OCI-LY1 (cell line): ENCODE measurements at regions not wholly inside any gene's neighbourhood (a gene's known extent, or its start where the extent isn't known, plus 50 kb on each side); places are given as distances from the start of the nearest gene placed in this dataset.

Experiments used
- CTCF ChIP-seq: fragments of 200-600 bp; sonication (generic), shearing (Covaris generic); IDR thresholded peaks from 2 replicates; pipeline ENCODE4 v1.5.1; 2017; ENCODE audit warnings: mild to moderate bottlenecking, antibody characterized with exemption, low read length, moderate library complexity, mixed read lengths
- EZH2 ChIP-seq: fragments of 200-600 bp; sonication (generic), shearing (Covaris generic); IDR thresholded peaks from 2 replicates; pipeline ENCODE4 v1.8.0; 2017; ENCODE audit warnings: borderline replicate concordance, mixed run types, mild to moderate bottlenecking, antibody characterized with exemption, low read length, moderate library complexity, mixed read lengths

- no peak for TF ChIP-seq CTCF
- no peak for TF ChIP-seq EZH2
These were observed 160.1 kb downstream of the BRMS1L start for GRCh38 chr14:35986219-35986573.
